Peyer's patch (tissue), 4 donors: ENCODE measurements at regions not wholly inside any gene's neighbourhood (a gene's known extent, or its start where the extent isn't known, plus 50 kb on each side); places are given as distances from the start of the nearest gene placed in this dataset.

ENCODE experiments used
- DNase-seq, 3 donors: peaks; one replicate each; pipeline ENCODE4 v3.0.0-alpha.2; 2017 to 2019
- H3K27ac ChIP-seq, 4 donors: fragments of 200-600 bp; sonication (generic); one replicate each; pipeline ENCODE4 v1.5.1; 2016 to 2019
- H3K27me3 ChIP-seq, 2 donors: fragments of 200-600 bp; sonication (generic); one replicate each; pipeline ENCODE4 v1.5.1; 2019
- H3K36me3 ChIP-seq, 3 donors: fragments of 200-600 bp; sonication (generic); one replicate each; pipeline ENCODE4 v1.5.1; 2016 to 2019
- H3K4me1 ChIP-seq, 4 donors: fragments of 200-600 bp; sonication (generic); one replicate each; pipeline ENCODE4 v1.5.1; 2016 to 2019
- H3K4me3 ChIP-seq, 4 donors: fragments of 200-600 bp; sonication (generic); 1 replicate in 3 of 4; 2 replicates in 1 of 4; pipeline ENCODE4 v1.5.1; 2016 to 2019; ENCODE audit warnings: mild to moderate bottlenecking in 1 of 4
- H3K9me3 ChIP-seq, 4 donors: fragments of 200-600 bp; sonication (generic); one replicate each; pipeline ENCODE4 v1.5.1; 2016 to 2019; ENCODE audit warnings: mild to moderate bottlenecking in 1 of 4
- CTCF ChIP-seq, 6 experiments: fragments of 450-650 bp in 4 of 6; fragments of 200-600 bp in 2 of 6; sonication (generic) in 1 of 6; IDR thresholded peaks; one replicate each; pipeline ENCODE4 v1.5.1; 2017 to 2019; ENCODE audit warnings: antibody characterized with exemption in 6 of 6, mild to moderate bottlenecking in 3 of 6, moderate library complexity in 1 of 6
- POLR2A ChIP-seq, 2 donors: fragments of 450-650 bp; IDR thresholded peaks; one replicate each; pipeline ENCODE4 v1.5.1; 2017; ENCODE audit warnings: antibody characterized with exemption in 2 of 2, mild to moderate bottlenecking in 2 of 2, moderate library complexity in 2 of 2

DNA sequence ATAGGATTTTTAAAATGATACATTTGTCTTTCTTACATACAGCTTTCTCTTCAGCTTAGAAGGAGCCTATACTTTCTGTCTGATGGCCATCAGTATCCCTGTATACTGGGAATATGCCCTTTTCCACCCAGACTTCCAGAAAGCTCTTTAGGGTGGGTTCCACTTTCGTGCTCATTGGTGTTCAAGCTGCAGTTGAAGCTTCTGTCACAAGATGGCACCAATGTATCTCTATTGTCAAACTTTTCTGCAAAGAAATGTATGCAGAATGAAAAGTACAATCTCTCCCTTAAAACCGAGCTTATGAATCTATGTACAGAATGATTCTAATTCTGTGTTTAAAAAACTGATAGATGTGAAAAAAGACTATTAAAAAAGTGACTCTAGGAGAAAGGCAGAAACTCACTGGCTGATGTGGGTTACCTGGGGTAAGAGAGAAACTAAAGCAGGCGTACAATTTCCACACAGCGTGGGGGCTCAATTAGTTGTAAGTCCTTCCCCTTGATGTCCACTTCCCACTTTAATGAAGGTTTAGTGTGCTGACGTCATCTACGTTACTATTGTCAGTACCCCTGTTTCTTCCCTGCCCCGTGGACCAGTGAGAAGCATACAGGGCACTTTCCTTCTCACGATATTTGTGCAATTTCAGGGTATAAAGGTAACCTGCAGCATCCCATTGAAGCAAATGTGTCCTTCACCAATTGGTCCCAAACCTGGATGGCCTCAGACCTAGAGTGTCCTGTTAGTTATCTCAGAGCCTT is 57.3 kb upstream of the TCEAL2 start:
- Histone ChIP-seq H3K27ac (no peak overlapping the region), H3K36me3 (no peaks in the 10 kb centered on the region), H3K4me3 (no peak overlapping the region), H3K9me3 (no peaks in the 10 kb centered on the region), H3K4me1 (no peaks in the 10 kb centered on the region), H3K27me3 (no peaks in the 10 kb centered on the region)
- no peak for DNase-seq
- no peak for TF ChIP-seq POLR2A (IDR thresholded peaks at IDR 0.05)
- TF ChIP-seq CTCF (IDR thresholded peaks at IDR 0.05), result peak in 4 of 6 experiments; percentile 13 to 41 (median 20)

DNA sequence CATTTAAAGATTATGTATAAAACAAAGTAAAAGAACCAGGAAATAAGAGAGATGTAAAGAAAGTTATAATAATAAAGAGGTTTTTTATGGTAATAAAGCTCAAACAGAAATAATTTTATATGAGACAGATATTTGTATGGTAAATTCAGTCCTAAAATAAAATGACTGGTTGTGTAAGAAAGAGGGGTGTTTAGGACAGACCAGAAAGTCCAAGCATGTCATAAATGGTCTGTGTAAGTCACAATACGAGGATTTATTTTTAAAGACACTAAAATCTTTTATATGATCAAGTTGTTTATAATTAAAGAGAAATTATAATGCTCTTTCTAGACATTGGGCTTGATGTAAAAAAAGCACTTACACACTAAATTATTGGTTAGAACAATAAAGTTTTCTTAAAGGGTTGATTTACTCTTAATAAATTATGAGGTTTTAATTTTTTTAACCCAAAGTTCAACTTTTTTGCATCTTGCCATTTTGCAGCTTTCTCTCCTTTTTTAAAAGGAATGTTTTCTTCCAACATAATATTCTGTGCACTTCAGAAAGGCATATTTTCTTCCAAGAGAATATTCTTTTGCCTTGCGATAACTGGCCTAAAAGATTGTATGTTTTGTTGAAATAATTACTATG is 61.9 kb upstream of the TCEAL2 start:
- Histone ChIP-seq H3K27me3 (no peaks in the 10 kb centered on the region), H3K4me3 (no peak overlapping the region), H3K27ac (no peak overlapping the region), H3K4me1 (no peaks in the 10 kb centered on the region), H3K9me3 (no peaks in the 10 kb centered on the region), H3K36me3 (no peaks in the 10 kb centered on the region)
- DNase-seq, result no peak
- TF ChIP-seq POLR2A (IDR thresholded peaks at IDR 0.05), result no peak
- no peak for TF ChIP-seq CTCF (IDR thresholded peaks at IDR 0.05)

GRCh38 chrX:102044496-102044895 is 81.0 kb upstream of the TCEAL2 start:
- TF ChIP-seq POLR2A (IDR thresholded peaks at IDR 0.05), result no peak
- no peak for TF ChIP-seq CTCF (IDR thresholded peaks at IDR 0.05)
- H3K27me3 ChIP-seq, result no peaks in the 10 kb centered on the region
- H3K27ac ChIP-seq, result no peak overlapping the region
- DNase-seq, result no peak
- no peaks in the 10 kb centered on the region for H3K4me1 ChIP-seq
- no peak overlapping the region for H3K4me3 ChIP-seq
- H3K9me3 ChIP-seq, result no peaks in the 10 kb centered on the region
- H3K36me3 ChIP-seq, result no peaks in the 10 kb centered on the region

GRCh38 chrX:102043380-102043779 is 82.1 kb upstream of the TCEAL2 start:
- DNase-seq, result no peak
- no peak overlapping the region for H3K27ac ChIP-seq
- no peaks in the 10 kb centered on the region for H3K27me3 ChIP-seq
- no peaks in the 10 kb centered on the region for H3K9me3 ChIP-seq
- H3K4me1 ChIP-seq, result no peaks in the 10 kb centered on the region
- H3K36me3 ChIP-seq, result no peaks in the 10 kb centered on the region
- H3K4me3 ChIP-seq, result no peak overlapping the region
- TF ChIP-seq CTCF (IDR thresholded peaks at IDR 0.05) (no peak), POLR2A (IDR thresholded peaks at IDR 0.05) (no peak)

- H3K36me3 ChIP-seq, result no peaks in the 10 kb centered on the region
Measured at GRCh38 chrX:102042372-102043325, 82.8 kb upstream of the TCEAL2 start.

More at GRCh38 chrX:102042372-102043325, 82.8 kb upstream of the TCEAL2 start:
- Histone ChIP-seq H3K4me1 (no peaks in the 10 kb centered on the region), H3K27ac (no peak overlapping the region), H3K4me3 (no peak overlapping the region), H3K9me3 (no peaks in the 10 kb centered on the region), H3K27me3 (no peaks in the 10 kb centered on the region)
- no peak for DNase-seq
- TF ChIP-seq CTCF (IDR thresholded peaks at IDR 0.05) (no peak), POLR2A (IDR thresholded peaks at IDR 0.05) (no peak)
